Stimulated activated CD4-positive, alpha-beta T cell treated with anti-CD3 and anti-CD28 coated beads, Interleukin-15, amount 100 ng/mL, for 24 hours (primary cell): ENCODE measurements at regions not wholly inside any gene's neighbourhood (a gene's known extent, or its start where the extent isn't known, plus 50 kb on each side); places are given as distances from the start of the nearest gene placed in this dataset.

Experiments used
- DNase-seq: peaks from one replicate; pipeline ENCODE4 v3.0.0-alpha.2; 2020

DNA sequence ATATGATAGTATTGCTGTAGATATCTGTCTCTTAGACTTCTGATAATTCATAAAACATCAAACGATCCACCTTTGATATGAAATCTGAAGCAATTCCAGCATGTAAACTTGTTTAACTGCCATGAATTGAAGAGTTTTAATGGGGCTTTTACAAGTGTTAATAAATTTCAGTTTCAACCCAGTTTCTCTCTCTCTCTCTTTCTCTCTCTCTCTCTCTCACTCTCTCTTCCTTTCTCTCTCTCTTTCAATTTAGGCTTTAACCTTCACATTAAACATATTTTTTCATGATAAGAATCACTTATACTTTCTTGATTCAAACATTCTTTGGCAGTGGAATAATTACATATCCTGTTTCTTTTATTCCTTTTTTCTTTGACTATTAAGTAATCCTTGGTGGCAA, 296.1 kb downstream of the EPHA4 start:
- no peak for DNase-seq

DNA sequence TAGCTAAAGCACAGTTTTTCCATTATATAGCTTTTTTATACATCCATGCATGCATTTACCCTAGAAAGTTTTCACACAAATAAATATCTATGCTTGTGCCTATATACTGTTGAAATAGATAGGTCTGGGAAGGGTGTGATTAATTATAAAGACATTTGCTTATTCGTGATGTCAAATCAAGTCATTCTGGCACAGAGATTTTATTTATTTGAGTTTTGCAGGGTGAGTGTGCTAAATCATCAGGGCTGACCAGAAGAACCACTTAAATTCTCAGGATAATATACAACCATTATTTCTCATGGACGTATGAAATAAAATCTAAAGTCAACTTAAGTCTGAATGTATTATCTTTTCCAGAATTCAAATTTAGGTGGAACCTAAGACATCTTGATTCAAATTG, 295.5 kb downstream of the EPHA4 start:
- DNase-seq = no peak

- no peak for DNase-seq
Measured at GRCh38 chr2:221282386-221282785, 289.7 kb downstream of the EPHA4 start.

DNA sequence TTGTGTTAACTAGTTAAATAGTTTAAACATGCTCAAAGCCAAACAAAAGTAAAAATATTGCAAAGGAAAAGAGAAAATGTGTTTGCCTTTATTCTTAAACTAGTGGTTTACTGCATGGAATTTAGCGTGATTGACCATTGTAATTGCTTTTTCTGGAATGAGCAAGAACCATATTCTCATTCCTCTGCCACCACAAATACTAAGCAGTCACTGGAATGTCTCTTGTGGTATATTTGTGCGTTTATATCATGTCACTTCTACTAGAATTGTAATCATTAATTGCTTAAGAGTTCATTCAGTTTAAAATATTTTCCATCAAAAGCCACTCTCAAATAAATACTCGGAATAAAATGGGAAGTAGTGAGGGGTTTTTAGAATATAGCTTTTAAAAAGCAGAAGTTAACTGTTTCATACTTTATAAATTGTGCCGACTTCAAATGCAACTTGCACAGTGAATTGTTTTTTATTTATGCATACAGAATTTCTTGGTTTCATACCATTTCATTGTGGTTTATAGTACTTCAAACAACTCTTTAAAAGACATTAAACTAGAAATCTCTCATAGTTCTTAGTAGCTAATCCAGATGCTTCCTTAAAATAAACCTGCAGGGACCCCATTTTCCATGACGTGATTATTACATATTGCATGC, 288.1 kb downstream of the EPHA4 start:
- no peak for DNase-seq

GRCh38 chr2:221285148-221285547, 287.0 kb downstream of the EPHA4 start:
- DNase-seq = no peak

DNA sequence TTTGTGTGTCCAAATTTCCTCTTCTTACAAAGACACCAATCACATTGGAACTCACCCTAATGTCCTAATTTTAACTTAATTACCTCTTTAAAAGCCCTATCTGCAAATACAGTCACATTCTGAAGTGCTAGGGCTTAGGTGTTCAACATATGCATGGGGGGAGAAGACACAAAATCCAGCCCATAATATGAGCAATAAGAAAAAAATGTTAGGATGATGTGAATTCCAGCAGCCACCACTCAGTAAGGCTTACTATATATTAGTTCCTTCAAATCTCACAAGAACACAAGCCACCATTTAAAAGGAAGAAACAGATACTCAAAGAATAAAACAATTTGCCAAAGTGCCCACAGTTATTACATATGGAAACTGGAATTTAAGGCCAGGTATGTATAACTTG, 285.7 kb downstream of the EPHA4 start:
- no peak for DNase-seq

GRCh38 chr2:221289389-221289788, 282.7 kb downstream of the EPHA4 start:
- no peak for DNase-seq

- DNase-seq = no peak
Measured at GRCh38 chr2:221289846-221290245, 282.3 kb downstream of the EPHA4 start.

GRCh38 chr2:221293949-221294742, 278.0 kb downstream of the EPHA4 start:
- no peak for DNase-seq

- DNase-seq = no peak
Measured at GRCh38 chr2:221304916-221305315, 267.2 kb downstream of the EPHA4 start.

DNA sequence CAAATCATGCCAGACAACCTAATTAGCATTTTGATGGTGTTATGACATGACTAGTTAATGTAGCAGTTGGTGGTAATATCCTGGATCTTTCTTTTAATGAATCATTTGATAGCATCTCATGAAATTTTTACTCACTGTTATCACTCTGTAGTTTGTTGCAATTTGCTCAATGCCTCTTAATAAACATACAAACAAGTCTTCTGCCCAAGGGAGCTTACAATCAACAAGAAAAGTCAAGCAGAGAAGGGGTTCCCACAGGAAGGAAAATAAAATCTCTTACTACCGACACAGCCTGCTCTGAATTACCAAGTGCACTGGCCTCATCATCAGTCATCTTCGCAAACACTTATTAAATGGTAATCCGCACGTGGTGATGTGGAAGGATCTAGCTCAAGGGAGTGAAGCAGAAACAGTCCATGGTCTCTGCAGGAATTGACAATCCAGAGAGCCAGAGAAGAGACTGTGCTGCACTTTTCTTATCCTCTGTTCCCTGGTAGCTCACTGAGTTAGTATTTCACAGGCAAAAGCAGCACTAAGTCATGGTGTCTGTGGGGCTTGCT, 263.5 kb downstream of the EPHA4 start:
- no peak for DNase-seq

DNA sequence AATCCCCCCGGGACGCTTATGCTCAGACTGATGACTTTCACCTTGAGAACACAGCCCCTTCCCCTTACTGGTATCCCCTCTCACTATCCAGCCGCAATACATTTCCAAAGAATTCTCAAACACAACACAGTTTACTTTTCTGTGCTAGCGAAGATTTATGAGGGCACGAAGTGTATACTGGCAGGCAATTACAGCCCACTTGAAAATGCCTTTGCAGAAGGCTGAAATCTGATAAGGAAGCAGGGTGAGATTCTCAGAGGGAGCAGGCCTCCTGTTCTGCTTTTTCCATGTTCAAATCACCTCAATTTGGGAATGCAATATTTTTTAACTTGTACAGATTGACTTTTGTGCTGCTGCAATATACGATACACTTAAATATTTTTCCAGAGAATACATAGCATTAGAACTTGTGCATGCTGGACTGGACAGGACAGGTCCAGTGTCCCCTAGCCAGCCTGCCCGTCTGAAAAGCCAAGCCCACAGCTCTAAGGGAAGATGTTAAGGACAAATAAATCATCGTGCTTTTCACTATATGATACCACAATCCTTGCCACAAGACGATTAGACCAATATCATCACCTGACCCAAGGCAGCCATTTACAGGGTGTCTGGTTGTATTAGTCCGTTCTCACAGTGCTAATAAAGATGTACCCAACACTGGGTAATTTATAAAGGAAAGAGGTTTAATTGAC, 262.1 kb downstream of the EPHA4 start:
- no peak for DNase-seq

DNA sequence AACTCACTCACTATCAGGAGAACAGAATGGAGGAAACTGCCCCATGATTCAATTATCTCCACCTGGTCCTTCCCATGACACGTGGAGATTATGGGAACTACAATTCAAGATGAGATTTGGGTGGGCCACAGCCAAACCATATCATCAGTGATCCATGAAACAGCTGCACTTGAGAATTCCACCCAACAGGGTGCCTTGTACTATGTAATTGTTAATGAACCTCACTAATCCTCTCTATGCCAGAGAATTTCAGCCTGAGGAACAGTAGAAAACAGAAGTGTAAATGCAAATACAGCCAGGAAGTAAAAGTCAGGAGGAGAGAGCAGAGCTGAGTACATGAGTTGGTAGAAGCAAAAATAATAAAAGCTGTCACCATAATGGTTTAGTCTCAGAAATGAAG, 261.4 kb downstream of the EPHA4 start:
- DNase-seq = no peak

GRCh38 chr2:221312634-221313033, 259.5 kb downstream of the EPHA4 start:
- no peak for DNase-seq

- DNase-seq = no peak
Measured at GRCh38 chr2:221314786-221315185, 257.3 kb downstream of the EPHA4 start.

DNA sequence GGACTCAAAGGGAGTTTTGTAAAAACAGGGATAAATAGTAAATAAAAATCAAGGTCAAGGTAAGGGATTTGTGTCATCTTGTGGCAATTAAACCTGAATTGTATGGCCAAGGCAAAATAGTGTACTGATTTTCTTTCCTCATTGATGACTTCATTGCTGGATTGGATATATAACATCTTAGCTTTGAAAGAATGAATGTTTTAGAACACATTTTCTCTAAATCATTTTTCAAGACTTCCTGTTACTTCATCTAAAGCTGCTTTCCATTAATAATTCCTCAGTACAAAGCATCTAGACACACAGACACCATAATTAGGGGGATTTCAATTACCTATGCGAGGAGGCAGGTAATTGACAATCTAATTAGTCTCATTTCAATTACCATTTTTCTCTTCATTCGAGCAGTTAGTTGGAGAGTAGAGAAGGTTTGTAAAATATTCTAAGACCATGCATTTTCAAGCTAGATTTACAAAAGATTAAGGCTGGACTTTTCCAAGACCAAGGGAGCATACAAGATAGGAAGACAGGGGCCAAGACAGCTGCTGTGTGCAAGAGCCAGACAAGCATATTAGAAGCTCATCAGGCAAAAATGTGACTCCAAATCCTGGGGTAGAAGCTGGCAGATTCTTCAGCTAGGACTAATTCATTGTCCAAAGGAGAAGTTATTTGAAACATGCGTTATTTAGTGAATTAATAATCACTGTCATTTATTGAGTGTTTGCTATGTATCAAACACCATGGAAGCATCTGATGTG, 253.6 kb downstream of the EPHA4 start:
- DNase-seq = no peak

DNA sequence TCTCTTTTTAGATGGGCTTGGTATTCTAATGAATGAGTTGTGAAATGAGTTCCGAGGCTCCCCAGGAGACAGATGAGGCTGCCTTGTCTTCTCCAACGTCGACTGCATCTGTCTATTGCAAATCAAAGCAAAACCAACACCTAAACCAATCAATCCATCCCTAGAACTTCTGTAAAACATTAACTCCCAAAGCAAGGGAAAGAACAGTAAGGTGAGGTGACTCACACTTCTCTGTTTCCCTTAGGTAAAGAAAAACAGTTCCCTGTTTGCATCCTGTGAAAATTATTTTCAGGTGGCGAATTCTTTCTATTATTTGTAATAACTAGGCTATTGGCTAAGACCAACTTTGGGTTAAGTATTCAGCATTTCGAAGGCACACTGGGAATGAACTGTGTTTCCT, 249.4 kb downstream of the EPHA4 start:
- no peak for DNase-seq

DNA sequence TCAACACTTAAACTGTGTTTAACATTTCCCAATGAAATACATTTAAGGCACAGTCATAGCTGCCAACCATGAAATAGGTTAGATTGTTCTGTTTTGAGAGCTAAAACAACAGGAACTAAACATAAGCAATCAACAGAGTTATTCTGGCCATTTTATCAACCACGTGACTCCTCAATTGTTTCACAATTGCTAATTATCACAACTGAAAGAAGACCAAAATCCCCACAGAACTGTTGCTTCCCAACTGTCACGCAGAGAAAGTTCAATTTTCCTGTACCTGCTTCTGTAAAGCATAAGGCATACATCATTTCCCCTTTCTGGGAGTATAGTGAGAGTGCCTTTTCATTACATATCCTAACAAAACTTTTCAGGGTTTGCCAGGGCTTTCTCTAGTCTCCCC, 248.6 kb downstream of the EPHA4 start:
- DNase-seq = no peak

DNA sequence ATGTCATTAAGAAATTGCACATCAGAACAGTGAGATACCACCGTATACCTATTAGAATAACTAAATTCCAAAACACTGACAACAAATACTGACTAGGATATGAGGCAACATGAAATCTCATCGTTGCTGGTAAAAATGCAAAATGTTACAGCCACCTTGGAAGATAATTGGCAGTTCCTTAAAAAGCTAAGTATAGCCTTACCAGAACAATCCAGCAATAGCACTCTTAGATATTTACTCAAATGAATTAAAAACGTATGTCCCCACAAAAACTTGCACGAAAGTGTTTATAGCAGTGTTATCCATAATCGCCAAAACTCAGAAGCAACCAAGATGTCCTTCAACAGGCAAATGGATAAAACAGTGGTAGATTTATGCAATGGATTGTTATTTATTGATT, 241.7 kb downstream of the EPHA4 start:
- no peak for DNase-seq

DNA sequence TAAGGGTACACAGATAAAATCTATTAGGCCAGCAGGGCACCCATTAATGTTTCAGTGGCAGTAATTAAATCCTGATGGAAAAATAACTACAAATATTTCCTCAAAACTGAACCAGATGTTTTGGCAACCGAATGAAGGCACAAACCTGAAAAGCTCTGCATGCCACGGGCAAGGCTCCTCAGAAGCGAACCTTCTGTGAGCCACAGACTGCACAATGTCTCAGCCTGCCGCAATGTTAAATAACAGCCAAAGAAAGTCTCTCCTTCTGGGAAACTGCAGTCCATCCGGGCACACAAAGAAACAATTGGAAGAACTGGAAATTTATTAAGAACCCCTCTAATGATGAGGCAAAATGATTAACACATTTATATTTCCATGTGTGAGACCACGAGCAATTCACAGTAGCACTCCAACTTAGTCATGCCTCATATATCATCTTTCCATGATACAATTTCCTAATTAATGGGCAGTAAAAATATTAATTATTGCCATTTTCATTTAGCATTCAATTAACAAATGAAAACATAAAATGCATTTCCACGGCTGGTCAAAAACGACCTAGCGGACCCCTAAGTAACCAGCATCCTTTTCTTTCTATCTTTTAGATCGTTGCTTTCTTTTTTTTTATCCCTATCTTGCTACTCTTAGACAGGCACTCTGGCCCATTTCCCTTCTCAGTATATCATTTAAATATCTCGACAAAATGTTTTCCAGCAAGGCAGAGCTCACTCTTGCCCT, 237.5 kb downstream of the EPHA4 start:
- no peak for DNase-seq

DNA sequence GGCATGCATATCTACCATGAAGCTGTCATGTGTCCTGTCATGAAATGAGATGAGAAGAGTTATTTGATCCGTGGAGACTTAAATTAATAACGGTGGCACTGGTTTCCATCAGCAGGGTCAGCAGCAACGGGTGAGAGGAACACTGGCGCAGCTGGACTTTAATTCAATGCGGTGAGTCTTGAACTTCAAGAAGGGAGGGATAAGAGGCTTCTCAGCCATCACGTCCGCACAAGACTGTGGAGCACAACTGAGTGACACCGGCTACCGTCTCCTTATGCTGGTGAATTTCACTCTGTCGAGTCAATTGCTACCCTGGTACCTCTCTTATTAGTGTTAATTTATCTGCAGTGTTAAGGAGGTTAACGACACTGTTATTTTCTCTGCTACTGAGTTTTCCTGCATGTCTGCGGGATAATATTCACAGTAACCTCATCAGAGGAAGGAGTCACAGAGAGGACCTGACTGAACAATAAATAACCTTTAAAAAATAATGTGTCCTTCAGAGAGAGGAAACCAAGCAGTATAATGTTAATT, 236.8 kb downstream of the EPHA4 start:
- DNase-seq = no peak

- DNase-seq = no peak
Measured at GRCh38 chr2:221336967-221337366, 235.1 kb downstream of the EPHA4 start.
